GM19023 (cell line): ENCODE measurements at regions not wholly inside any gene's neighbourhood (a gene's known extent, or its start where the extent isn't known, plus 50 kb on each side); places are given as distances from the start of the nearest gene placed in this dataset.

ENCODE experiments used
- ATAC-seq: cut with Tn5 transposase; IDR thresholded peaks from one replicate; pipeline ENCODE4 v1.9.1; 2021; ENCODE audit warnings: mild to moderate bottlenecking, moderate library complexity; ENCODE audit not compliant: unreplicated experiment

- ATAC-seq: no peak
Measured at GRCh38 chr4:136796953-136797352, 735.3 kb downstream of the PCDH18 start.

- no peak for ATAC-seq
Measured at GRCh38 chr4:136793848-136794247, 738.4 kb downstream of the PCDH18 start.

GRCh38 chr4:136784326-136784725 lies 748.0 kb downstream of the PCDH18 start:
- no peak for ATAC-seq

- no peak for ATAC-seq
Measured at GRCh38 chr4:136769717-136770116, 762.6 kb downstream of the PCDH18 start.

DNA sequence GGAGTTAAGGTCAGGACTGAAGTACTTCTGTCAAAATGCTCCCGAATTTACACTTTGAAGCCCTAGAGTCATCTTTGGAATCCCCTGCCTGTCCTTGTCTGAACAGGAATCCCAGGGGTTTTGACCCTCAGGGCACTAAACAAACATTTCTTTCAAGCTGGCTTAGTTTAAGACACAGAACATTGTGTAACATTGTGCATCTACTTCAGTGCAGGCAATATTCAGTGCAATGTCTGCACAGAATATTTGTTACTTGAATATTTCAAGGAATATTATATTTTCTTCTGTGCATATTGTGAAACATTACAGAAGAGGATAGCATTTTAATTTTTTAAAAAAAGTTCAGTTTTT lies 763.4 kb downstream of the PCDH18 start:
- ATAC-seq: no peak

DNA sequence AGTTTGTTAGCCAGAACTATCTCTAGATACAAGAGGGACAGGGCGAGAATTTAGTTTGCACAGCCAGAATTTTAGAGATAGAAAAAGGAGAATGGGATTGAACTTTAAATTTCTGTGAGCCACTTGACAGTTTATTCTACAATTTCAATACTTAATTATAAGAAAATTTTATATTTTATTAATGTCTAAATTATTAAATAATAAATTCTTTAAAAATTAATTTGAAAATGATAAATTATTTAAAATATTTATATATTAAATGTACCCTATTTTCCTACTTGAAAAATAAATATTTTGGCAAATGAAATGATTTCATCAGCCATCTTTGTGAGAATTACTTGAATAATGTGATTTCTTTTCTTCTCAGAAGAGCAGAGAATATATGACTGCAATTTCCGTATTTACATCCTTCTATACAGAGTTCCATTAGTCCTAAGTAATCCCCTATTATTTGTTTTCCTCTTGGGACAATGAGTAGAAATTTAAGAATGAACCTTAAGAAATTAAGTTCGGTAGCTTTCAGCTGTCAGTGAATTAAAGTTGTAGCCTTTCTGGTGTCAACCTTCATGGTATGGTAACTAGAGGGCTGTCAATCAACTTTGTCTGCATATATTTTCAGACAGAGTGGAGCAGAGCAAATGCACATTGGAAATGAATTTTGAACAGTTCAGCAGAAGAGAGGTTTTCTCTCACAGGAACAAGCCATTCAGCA lies 763.9 kb downstream of the PCDH18 start:
- no peak for ATAC-seq

DNA sequence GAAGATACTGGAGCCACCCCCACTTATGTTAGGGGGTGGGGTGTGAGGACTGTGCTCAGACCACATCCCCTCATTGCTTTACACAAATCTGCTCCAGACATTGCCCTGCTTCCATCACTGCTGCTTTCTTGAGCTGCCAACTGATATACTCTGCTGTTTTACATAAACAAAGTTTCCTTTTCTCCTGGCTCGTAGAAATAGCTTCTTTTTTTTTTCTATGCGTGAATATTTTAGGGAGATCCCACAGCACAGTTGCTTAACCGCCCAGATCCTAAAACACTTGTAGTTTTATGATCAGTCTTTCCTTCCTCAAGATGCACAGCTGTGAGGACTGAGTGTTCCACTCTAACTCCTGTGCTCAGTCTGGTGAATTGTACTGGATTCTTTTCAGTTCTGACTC lies 768.4 kb downstream of the PCDH18 start:
- no peak for ATAC-seq

- ATAC-seq: no peak
Measured at GRCh38 chr4:136755531-136755916, 776.8 kb downstream of the PCDH18 start.

- no peak for ATAC-seq
Measured at GRCh38 chr4:136754810-136755530, 777.3 kb downstream of the PCDH18 start.

DNA sequence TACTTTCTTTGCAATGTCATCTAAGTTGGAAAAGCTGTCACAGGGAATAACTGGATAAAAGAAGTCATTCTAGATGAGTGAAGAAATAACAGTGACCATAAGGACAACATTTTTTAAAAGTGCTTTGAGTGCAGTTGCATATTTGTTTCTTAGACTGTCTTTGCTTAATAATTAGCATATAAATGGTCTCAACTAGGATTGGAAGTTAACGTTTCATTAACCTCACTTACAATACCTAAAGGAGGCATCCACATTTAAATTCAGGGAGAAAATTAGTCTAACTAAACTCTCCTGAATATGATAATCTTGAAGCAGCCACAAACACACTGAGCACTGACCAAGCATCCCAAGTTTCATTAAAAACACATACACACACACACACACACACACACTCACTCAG lies 780.7 kb downstream of the PCDH18 start:
- ATAC-seq: no peak

DNA sequence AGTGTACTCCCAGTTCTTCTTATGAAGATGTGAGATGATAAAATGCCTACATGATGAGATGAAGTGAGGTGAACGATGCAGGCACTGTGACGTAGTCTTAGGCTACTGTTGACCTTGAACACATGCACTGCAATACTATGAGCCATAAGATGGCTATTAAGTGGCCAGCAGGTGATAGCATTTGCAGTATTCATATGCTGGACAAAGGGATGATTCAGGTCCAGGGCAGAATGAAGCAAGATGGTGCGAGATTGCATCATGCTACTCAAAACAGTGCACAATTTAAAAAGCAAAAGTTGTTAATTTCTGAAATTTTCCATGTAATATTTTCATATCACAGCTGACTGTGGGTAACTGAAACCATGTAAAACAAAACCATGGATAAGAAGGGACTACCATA lies 781.4 kb downstream of the PCDH18 start:
- ATAC-seq: no peak

- ATAC-seq: no peak
Measured at GRCh38 chr4:136749989-136750388, 782.3 kb downstream of the PCDH18 start.

GRCh38 chr4:136748773-136749172 lies 783.5 kb downstream of the PCDH18 start:
- no peak for ATAC-seq

GRCh38 chr4:136748165-136748564 lies 784.1 kb downstream of the PCDH18 start:
- ATAC-seq: no peak

GRCh38 chr4:136743238-136743637 lies 789.1 kb downstream of the PCDH18 start:
- ATAC-seq: no peak

DNA sequence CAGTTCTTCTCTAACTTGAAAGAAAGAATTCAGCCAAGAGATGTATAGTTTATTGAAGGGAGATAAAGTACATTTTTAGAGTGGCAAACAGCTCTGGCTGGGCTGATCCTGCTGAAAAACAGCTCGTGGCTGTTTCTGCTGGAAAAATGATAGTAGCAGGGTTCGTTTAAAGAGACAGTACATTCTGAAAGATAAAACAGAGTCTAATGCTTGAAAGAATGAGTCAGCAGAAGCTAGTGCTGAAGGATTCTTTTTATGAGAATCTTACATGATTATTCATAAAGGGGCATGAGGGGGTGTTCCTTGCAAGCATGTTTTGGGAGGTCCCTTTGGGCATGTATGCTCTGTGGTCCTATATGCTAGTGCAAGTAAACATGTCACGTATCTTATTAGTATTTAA lies 790.0 kb downstream of the PCDH18 start:
- no peak for ATAC-seq

DNA sequence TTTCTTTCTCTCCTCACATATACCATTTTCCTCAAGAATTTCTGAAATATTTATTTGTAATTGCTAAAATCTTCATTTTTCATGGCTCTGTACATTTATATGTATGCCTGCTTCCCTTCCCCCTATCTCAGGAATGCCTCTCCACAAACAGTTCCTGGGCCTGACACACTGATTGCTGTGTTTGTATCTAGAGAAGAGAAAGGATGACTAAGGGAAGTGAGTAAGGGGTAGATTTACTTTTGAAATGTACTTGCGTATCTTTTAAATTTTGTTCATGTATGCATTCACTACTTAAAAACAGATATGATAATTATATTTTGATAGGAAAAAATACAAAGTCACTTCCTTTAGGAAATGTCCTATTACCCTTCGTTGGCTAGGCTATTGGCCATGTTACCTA lies 790.8 kb downstream of the PCDH18 start:
- ATAC-seq: no peak

DNA sequence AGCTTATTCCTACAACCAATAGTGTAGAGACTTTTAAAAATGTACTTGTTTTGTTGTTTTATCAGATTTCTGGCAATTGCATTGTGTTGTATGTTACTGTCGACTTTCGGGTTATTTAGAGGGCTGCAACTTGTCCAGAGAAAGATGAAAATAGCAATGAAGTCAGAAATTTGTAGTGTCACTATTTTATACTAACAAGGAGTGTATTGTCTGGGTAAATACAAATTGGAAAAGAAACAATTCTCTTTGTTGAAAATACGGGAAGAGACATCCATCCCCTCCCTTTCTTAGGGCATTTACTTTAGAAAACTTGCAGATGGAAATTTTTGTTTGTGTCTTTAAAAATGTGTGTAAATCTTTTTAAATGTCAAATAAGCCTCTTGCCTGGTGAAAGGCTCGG lies 792.0 kb downstream of the PCDH18 start:
- ATAC-seq: no peak

GRCh38 chr4:136737066-136737465 lies 795.2 kb downstream of the PCDH18 start:
- no peak for ATAC-seq

DNA sequence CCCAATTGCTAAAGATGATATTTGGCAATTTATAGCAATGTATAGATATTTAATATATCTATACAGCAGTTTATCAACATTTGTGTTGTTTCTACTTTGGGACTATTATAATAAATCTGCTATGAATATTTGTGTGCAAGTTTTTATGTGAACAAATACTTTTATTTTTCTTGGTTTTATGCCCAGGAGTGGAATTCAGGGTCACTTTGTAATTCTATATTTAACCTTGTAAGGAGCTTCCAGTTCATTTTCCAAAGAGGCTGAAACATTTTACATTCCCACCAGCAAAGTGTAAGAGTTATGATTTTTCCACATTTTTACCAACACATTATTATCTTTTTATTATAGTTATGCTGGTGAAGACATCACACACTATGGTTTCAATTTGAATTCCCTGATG lies 801.3 kb downstream of the PCDH18 start:
- ATAC-seq: no peak

DNA sequence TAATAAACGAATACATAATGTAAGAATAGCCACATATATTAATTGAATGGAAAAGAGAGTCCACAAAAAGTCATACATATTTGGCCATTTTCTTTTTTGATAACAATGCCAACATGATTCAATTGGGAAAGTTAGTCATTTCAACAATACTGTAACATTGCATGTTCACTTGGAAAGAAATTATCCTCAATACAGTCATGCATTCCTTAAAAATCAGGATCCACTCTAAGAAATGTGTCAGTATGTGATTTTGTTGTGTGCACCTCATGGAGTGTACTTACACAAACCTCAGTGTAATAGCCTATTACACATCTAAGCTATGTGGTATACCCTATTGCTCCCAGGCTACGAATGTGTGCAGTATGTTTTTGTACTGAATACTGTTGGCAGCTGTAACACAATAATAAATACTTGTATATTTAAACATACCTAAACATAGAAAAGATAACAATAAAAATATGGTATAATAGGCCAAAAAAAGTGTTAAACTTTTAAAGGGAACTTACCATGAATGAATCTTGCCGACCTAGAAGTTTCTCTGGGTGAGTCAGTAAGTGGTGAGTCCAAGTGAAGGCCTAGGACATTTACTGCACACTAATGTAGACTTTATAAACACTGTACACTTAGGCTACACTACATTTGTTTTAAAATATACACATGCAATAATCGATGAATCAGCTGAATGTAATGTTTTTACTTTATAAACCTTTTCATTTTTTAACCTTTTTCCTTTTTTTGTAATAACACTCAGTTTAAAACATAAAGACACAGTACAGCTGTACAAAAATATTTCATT lies 806.8 kb downstream of the PCDH18 start:
- ATAC-seq: no peak

- no peak for ATAC-seq
Measured at GRCh38 chr4:136713140-136713539, 819.2 kb downstream of the PCDH18 start.
